IMR-90 (cell line): ENCODE measurements at regions not wholly inside any gene's neighbourhood (a gene's known extent, or its start where the extent isn't known, plus 50 kb on each side); places are given as distances from the start of the nearest gene placed in this dataset.

Source experiments
- ATAC-seq: fragments of 200-7000 bp; cut with Tn5 transposase; 2 replicates; pipeline ENCODE4 v1.9.1; 2020; ENCODE audit warnings: low read depth, mild to moderate bottlenecking, moderate library complexity
- BruUV-seq: library from RNA; stranded (reverse); fragments of 400-500 nt; replicated peaks from 2 replicates; lab custom pipeline; 2021; lab: Mats Ljungman, UMichigan
- CTCF ChIA-PET: fragments of 300-600 bp; formaldehyde crosslinking; extraction: SDS; loops from one replicate; lab custom pipeline; 2021; ENCODE audit warnings: antibody characterized with exemption; lab: Yijun Ruan, JAX
- POLR2A ChIA-PET: fragments of 300-600 bp; sonication (Branson Sonifier 250); formaldehyde crosslinking; loops from one replicate; lab custom pipeline; 2022; ENCODE audit warnings: antibody characterized with exemption; ENCODE audit not compliant: unreplicated experiment; lab: Charles Lee
- DNase-seq: peaks from one replicate; pipeline ENCODE4 v3.0.0; 2013
- H2AFZ ChIP-seq: replicated peaks from 2 replicates; pipeline ENCODE3; 2013; ENCODE audit warnings: low read length, mild to moderate bottlenecking; ENCODE audit not compliant: poor library complexity
- H2AK5ac ChIP-seq: 2 replicates; pipeline ENCODE4 v1.6.1; 2013; ENCODE audit warnings: low read depth, low read length, inconsistent platforms
- H2AK9ac ChIP-seq: replicated peaks from 2 replicates; pipeline ENCODE3; 2013; ENCODE audit warnings: mild to moderate bottlenecking, low read depth, low read length, moderate library complexity; ENCODE audit not compliant: poor library complexity
- H2BK120ac ChIP-seq: 2 replicates; pipeline ENCODE4 v1.6.1; 2013; ENCODE audit warnings: low read depth, low read length, inconsistent platforms
- H2BK15ac ChIP-seq: 3 replicates; pipeline ENCODE4 v1.6.1; 2013; ENCODE audit warnings: low read depth, low read length, inconsistent platforms
- H2BK20ac ChIP-seq: 2 replicates; pipeline ENCODE4 v1.6.1; 2013; ENCODE audit warnings: low read depth, mild to moderate bottlenecking, inconsistent platforms, low read length, moderate library complexity
- H2BK5ac ChIP-seq: 2 replicates; pipeline ENCODE4 v1.6.1; 2013; ENCODE audit warnings: mild to moderate bottlenecking, low read depth, low read length, inconsistent platforms; ENCODE audit not compliant: poor library complexity, severe bottlenecking
- H3K14ac ChIP-seq: replicated peaks from 2 replicates; pipeline ENCODE4 v1.6.1; 2013; ENCODE audit warnings: low read depth, low read length, inconsistent platforms
- H3K18ac ChIP-seq: 2 replicates; pipeline ENCODE4 v1.6.1; 2013; ENCODE audit warnings: low read depth, low read length, control low read depth
- H3K23ac ChIP-seq: 2 replicates; pipeline ENCODE4 v1.6.1; 2013; ENCODE audit warnings: low read depth, low read length, inconsistent platforms
- H3K27ac ChIP-seq: 2 replicates; pipeline ENCODE4 v1.5.1; 2013; ENCODE audit warnings: mild to moderate bottlenecking, control low read depth, low read length; ENCODE audit not compliant: insufficient read depth
- H3K27me3 ChIP-seq: 2 replicates; pipeline ENCODE4 v1.6.1; 2013; ENCODE audit warnings: low read length; ENCODE audit not compliant: control insufficient read depth, insufficient read depth
- H3K36me3 ChIP-seq: 2 replicates; pipeline ENCODE4 v1.6.1; 2013; ENCODE audit warnings: low read length, mixed read lengths; ENCODE audit not compliant: control insufficient read depth, insufficient read depth
- H3K4ac ChIP-seq: 2 replicates; pipeline ENCODE4 v1.6.1; 2013; ENCODE audit warnings: low read depth, low read length, inconsistent platforms
- H3K4me1 ChIP-seq: 2 replicates; pipeline ENCODE4 v1.6.1; 2013; ENCODE audit warnings: low read length, mixed read lengths; ENCODE audit not compliant: control insufficient read depth, insufficient read depth
- H3K4me2 ChIP-seq: 2 replicates; pipeline ENCODE4 v1.6.1; 2013; ENCODE audit warnings: low read depth, mild to moderate bottlenecking, control low read depth, low read length, moderate library complexity
- H3K4me3 ChIP-seq: 2 replicates; pipeline ENCODE4 v1.5.1; 2013; ENCODE audit warnings: low read depth, mild to moderate bottlenecking, control low read depth, low read length, moderate library complexity; ENCODE audit not compliant: insufficient read depth
- H3K56ac ChIP-seq: 2 replicates; pipeline ENCODE4 v1.6.1; 2013; ENCODE audit warnings: low read length, inconsistent platforms; ENCODE audit not compliant: insufficient read depth; ENCODE audit errors: extremely low read depth
- H3K79me1 ChIP-seq, 2 experiments: 2 replicates each; pipeline ENCODE4 v1.6.1; 2013; ENCODE audit warnings: low read length in 2 of 2, inconsistent platforms in 1 of 2, low read depth in 1 of 2
- H3K9ac ChIP-seq: 2 replicates; pipeline ENCODE4 v1.6.1; 2013; ENCODE audit warnings: low read depth, low read length, control low read depth
- H3K9me1 ChIP-seq: 2 replicates; pipeline ENCODE4 v1.6.1; 2013; ENCODE audit warnings: low read length, inconsistent platforms; ENCODE audit not compliant: insufficient read depth
- H3K9me3 ChIP-seq: 2 replicates; pipeline ENCODE4 v1.6.1; 2013; ENCODE audit warnings: low read length; ENCODE audit not compliant: control insufficient read depth, insufficient read depth
- H4K20me1 ChIP-seq: 2 replicates; pipeline ENCODE4 v1.6.1; 2013; ENCODE audit warnings: low read length, inconsistent platforms; ENCODE audit not compliant: insufficient read depth
- H4K5ac ChIP-seq: 2 replicates; pipeline ENCODE4 v1.6.1; 2013; ENCODE audit warnings: mild to moderate bottlenecking, low read depth, low read length, control low read depth
- H4K8ac ChIP-seq, 2 experiments: 2 replicates each; pipeline ENCODE4 v1.6.1; 2013; ENCODE audit warnings: low read depth in 2 of 2, low read length in 2 of 2, control low read depth in 1 of 2, inconsistent platforms in 1 of 2
- H4K91ac ChIP-seq: 2 replicates; pipeline ENCODE4 v1.6.1; 2013; ENCODE audit warnings: low read depth, low read length, inconsistent platforms; ENCODE audit not compliant: insufficient read depth
- BHLHE40 ChIP-seq: fragments of 150-350 bp; IDR thresholded peaks from 2 replicates; pipeline ENCODE4 v1.6.1; 2016; ENCODE audit warnings: mild to moderate bottlenecking, low read depth, low read length
- NFE2L2 ChIP-seq: fragments of 150-350 bp; IDR thresholded peaks from 2 replicates; pipeline ENCODE4 v1.6.1; 2016; ENCODE audit warnings: low read depth, mild to moderate bottlenecking, low read length
- POLR2A ChIP-seq: IDR thresholded peaks from 2 replicates; pipeline ENCODE4 v1.6.1; 2012; ENCODE audit warnings: mild to moderate bottlenecking, low read depth, low read length
- RAD21 ChIP-seq: IDR thresholded peaks from 2 replicates; pipeline ENCODE4 v1.6.1; 2012; ENCODE audit warnings: low read length, improper control_type of control experiment
- RCOR1 ChIP-seq: IDR thresholded peaks from 2 replicates; pipeline ENCODE4 v1.6.1; 2012; ENCODE audit warnings: mild to moderate bottlenecking, low read length, improper control_type of control experiment; ENCODE audit not compliant: insufficient replicate concordance
- SMC3 ChIP-seq: fragments of 150-350 bp; IDR thresholded peaks from 2 replicates; pipeline ENCODE4 v1.6.1; 2016; ENCODE audit warnings: low read depth, mild to moderate bottlenecking, antibody characterized with exemption, low read length, moderate library complexity
- WGBS, 2 experiments: methylation state at CpG; one replicate each; pipeline versions ENCODE4 v1.1.5 to v1.1.7; 2013; ENCODE audit warnings: missing lambda C conversion rate in 2 of 2; ENCODE audit not compliant: insufficient read length in 1 of 2; ENCODE audit errors: extremely low coverage in 2 of 2; 5-methylcytosine and 5-hydroxymethylcytosine counted together
- dilution Hi-C: fragments of 300-500 bp; cut with HindIII; formaldehyde crosslinking; loops from one replicate; pipeline ENCODE4 v1.14.3; 2018; ENCODE audit warnings: low sequenced_read_pairs; ENCODE audit not compliant: unreplicated experiment
- in situ Hi-C: fragments of 300-500 bp; cut with MboI; formaldehyde crosslinking; loops from 3 replicates; pipeline ENCODE4 v1.14.3; 2019; ENCODE audit warnings: low sequenced_read_pairs, inconsistent platforms, mixed read lengths
- intact Hi-C: fragments of 100-400 bp; cut with micrococcal nuclease; formaldehyde crosslinking; loops from 2 replicates; pipeline ENCODE4 v1.10.0; 2022

- H4K8ac ChIP-seq = no peak overlapping the region
- no peak overlapping the region for H2AFZ ChIP-seq
- no peaks in the 10 kb centered on the region for H3K9me3 ChIP-seq
- ChIA-PET POLR2A (no interaction called here), CTCF (no interaction called here)
- H2AK5ac ChIP-seq = no peak overlapping the region
- no peak overlapping the region for H3K9ac ChIP-seq
- TF ChIP-seq SMC3 = no peak
- no peak for TF ChIP-seq BHLHE40
- TF ChIP-seq RCOR1 = no peak
- TF ChIP-seq NFE2L2 = no peak
- no peak for TF ChIP-seq POLR2A
- TF ChIP-seq RAD21 = no peak
- no peak overlapping the region for H2BK5ac ChIP-seq
- no peaks in the 10 kb centered on the region for H3K27me3 ChIP-seq
- H4K20me1 ChIP-seq = no peaks in the 10 kb centered on the region
- H3K18ac ChIP-seq = no peak overlapping the region
- H3K4me3 ChIP-seq = no peak overlapping the region
- H3K23ac ChIP-seq = no peak overlapping the region
- in situ Hi-C loops = no loop called here
- no peak overlapping the region for H2AK9ac ChIP-seq
- no TSS peak for BruUV-seq
- H4K91ac ChIP-seq = no peak overlapping the region
- intact Hi-C loops = no loop called here
- no peak overlapping the region for H3K56ac ChIP-seq
- peaks cover 2% of the 10 kb centered on the region for H3K4me1 ChIP-seq
- no CpG with 5 or more reads among the region's 2 CpGs for WGBS, 2 experiments
- H3K79me1 ChIP-seq = no peaks in the 10 kb centered on the region
- no peak overlapping the region for H3K4me2 ChIP-seq
- no peak for DNase-seq
- dilution Hi-C loops = no loop called here
- no peak overlapping the region for H2BK20ac ChIP-seq
- no peak overlapping the region for H3K14ac ChIP-seq
- H4K5ac ChIP-seq = no peak overlapping the region
- H2BK120ac ChIP-seq = no peak overlapping the region
- H3K9me1 ChIP-seq = no peaks in the 10 kb centered on the region; the same call in 1 of the 2 replicates
- no peaks in the 10 kb centered on the region for H3K36me3 ChIP-seq
- H2BK15ac ChIP-seq = no peak overlapping the region
- H3K4ac ChIP-seq = no peak overlapping the region
- H3K27ac ChIP-seq = no peak overlapping the region
- ATAC-seq = no peak
Observed at GRCh38 chr15:95370291-95370690, 960.2 kb upstream of the NR2F2 start.
